ENCODE measurements at regions not wholly inside any gene's neighbourhood (a gene's known extent, or its start where the extent isn't known, plus 50 kb on each side); places are given as distances from the start of the nearest gene placed in this dataset.

DNA sequence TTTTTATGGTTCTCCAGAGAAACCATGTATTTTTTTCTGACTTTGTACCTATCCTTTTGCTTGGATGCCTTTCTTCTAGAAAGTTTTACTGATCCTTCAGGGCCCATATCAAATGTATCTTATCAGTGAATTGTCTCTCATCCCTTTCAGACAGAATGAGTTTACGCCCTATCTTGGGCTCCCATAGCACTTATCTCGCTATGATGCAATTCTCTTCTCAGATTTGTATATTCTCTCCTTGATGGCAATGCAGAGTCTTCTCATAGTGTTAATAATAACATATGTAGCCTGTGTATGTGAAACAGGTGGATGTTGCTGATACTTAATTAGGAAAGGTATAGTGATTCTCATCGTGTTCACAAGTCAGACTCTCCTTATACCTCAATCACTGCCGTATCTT lies 336.2 kb downstream of the UTRN start:
- TF ChIP-seq, protein P1, sequence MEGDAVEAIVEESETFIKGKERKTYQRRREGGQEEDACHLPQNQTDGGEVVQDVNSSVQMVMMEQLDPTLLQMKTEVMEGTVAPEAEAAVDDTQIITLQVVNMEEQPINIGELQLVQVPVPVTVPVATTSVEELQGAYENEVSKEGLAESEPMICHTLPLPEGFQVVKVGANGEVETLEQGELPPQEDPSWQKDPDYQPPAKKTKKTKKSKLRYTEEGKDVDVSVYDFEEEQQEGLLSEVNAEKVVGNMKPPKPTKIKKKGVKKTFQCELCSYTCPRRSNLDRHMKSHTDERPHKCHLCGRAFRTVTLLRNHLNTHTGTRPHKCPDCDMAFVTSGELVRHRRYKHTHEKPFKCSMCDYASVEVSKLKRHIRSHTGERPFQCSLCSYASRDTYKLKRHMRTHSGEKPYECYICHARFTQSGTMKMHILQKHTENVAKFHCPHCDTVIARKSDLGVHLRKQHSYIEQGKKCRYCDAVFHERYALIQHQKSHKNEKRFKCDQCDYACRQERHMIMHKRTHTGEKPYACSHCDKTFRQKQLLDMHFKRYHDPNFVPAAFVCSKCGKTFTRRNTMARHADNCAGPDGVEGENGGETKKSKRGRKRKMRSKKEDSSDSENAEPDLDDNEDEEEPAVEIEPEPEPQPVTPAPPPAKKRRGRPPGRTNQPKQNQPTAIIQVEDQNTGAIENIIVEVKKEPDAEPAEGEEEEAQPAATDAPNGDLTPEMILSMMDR (IDR thresholded peaks at IDR 0.05; ENCODE audit: extremely low read depth, missing control alignments): no peak
- no peak for DNase-seq (ENCODE audit: low spot score)

DNA sequence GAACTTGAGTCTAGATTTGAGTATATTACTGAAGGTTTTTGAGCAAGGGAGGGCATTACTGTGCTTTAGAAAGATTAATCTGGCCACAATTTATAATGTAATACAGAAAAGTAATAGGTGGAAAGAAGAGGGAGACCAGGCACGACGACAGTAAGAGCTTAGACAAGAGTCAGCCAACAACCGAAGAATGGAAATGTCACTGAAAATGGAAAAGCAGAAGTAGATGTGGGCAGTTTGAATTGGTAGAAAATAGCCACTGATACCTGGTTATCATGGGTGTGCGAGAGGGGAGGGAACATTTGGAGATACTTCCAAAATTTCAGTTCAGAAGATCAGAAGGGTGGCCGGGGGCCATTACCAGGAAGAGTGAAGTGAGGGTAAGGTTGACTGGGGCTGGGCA lies 339.1 kb downstream of the UTRN start:
- DNase-seq (ENCODE audit: low spot score): no peak
- TF ChIP-seq, protein P1 (IDR thresholded peaks at IDR 0.05; ENCODE audit: extremely low read depth, missing control alignments): no peak

DNA sequence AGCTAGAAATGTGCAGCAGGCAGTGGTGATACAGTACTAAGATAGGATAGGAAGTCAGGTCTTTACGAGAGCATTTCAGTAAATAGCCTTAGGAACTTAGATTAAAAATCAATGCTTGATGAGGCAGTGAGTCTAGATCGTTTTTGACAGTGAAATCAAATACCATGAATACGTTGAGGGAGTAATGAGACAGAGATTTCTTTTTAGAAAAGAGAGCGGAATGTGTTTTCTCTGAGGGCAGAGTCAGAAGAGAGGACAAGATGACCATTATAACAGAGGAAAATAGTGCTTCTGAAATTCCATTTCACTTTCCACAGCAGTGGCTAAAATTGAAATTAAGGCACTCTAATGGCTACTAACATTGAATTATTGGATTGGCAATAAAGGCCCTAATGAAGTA lies 339.6 kb downstream of the UTRN start:
- no peak for DNase-seq (ENCODE audit: low spot score)

DNA sequence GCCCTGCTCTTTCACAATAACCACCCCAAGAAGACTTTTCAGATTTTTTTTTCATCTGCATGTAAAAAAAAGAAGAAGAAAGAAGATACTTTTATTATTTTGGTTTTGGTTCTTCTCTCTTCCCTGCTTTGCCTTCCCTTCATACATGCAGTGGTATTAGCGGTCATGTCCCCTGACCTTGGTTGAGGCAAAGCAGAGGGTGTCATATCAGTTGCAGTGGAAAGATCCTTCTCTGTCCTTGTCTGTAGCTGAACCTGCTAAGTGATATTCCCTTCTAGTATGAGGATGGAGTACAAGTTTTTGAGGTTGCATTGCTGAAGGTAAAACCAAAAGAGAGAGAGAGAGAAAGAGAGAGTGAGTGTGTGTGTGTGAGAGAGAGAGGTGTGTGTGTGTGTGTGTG lies 345.7 kb downstream of the UTRN start:
- TF ChIP-seq, protein P1 (IDR thresholded peaks at IDR 0.05; ENCODE audit: extremely low read depth, missing control alignments): no peak
- DNase-seq (ENCODE audit: low spot score): no peak

More for the DNA sequence above, 339.6 kb downstream of the UTRN start:
- TF ChIP-seq, protein P1 (IDR thresholded peaks at IDR 0.05; ENCODE audit: extremely low read depth, missing control alignments): no peak

DNA sequence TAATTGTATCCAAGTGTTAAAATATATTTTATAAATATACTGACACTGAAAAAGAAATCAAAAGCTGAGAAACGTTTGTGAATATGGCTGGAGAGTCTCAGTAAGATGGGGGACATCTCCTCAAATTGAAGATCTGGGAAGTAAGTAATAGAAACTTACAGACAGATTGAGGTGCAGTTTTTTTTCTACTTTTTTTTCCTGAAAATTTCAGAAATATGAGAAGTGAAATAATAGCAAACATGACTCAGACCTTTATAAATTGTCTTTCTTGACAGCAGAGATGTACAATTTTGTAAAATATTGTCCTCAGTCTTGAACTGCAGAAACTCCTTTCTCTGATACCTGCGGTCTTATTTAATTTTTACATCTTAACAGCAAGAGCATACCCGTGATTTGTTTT lies 347.1 kb downstream of the UTRN start:
- no peak for DNase-seq (ENCODE audit: low spot score)
- TF ChIP-seq, protein P1 (IDR thresholded peaks at IDR 0.05; ENCODE audit: extremely low read depth, missing control alignments): no peak

DNA sequence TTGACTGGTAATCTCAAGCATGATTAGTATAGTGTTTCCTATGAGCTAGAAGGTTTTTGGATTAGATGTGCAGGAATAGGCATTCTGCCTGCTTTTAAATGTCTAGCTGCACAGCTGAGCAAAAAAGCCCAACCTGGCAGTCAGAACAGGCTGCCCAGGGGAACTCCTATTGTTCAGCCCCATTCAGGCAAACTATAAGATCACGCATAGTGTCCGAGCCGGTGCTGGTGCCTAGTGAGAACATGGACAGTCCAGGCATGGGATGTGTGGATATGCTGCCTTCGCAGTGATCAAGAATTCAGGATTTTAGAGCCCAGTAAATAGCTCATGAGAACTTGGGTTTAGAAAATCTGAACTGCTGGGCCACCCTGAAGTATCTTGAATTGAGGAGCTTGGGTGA lies 348.8 kb downstream of the UTRN start:
- no peak for DNase-seq (ENCODE audit: low spot score)
- TF ChIP-seq, protein P1 (IDR thresholded peaks at IDR 0.05; ENCODE audit: extremely low read depth, missing control alignments): no peak

DNA sequence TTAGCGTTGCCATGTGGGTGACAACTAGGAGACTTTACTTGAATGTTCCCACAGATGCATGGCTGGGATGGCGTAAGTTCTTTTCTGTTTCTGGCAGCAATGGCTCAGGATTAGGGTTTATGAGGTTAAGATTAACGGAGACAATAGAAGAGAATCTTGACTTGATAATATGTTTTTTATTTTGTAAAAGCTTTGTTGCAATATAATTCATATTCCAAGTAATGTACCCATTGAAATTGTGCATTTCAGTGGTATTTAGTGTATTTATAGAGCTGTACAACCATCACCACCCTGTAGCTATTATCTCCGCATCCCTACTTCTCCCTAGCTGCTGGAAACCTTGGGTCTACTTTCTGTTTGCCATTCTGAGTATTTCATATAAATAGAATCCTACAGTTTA lies 349.2 kb downstream of the UTRN start:
- TF ChIP-seq, protein P1 (IDR thresholded peaks at IDR 0.05; ENCODE audit: extremely low read depth, missing control alignments): no peak
- DNase-seq (ENCODE audit: low spot score): no peak

Data from GM20000 (cell line).